Ishikawa (cell line): ENCODE measurements at regions not wholly inside any gene's neighbourhood (a gene's known extent, or its start where the extent isn't known, plus 50 kb on each side); places are given as distances from the start of the nearest gene placed in this dataset.

Source experiments
- CEBPB ChIP-seq: IDR thresholded peaks from 2 replicates; pipeline ENCODE4 v1.6.1; 2012
- CREB1 ChIP-seq: IDR thresholded peaks from 2 replicates; pipeline ENCODE4 v1.6.1; 2012; ENCODE audit warnings: low read depth
- EGR1 ChIP-seq: IDR thresholded peaks from 2 replicates; pipeline ENCODE4 v1.6.1; 2012
- EP300 ChIP-seq: IDR thresholded peaks from 2 replicates; pipeline ENCODE4 v1.6.1; 2012; ENCODE audit warnings: borderline replicate concordance
- FOXM1 ChIP-seq: IDR thresholded peaks from 2 replicates; pipeline ENCODE4 v1.6.1; 2012; ENCODE audit warnings: low read depth, borderline replicate concordance
- MAX ChIP-seq: IDR thresholded peaks from 2 replicates; pipeline ENCODE4 v1.6.1; 2012
- NFIC ChIP-seq: IDR thresholded peaks from 2 replicates; pipeline ENCODE4 v1.6.1; 2012
- RAD21 ChIP-seq: IDR thresholded peaks from 2 replicates; pipeline ENCODE4 v1.6.1; 2012; ENCODE audit warnings: low read depth
- TAF1 ChIP-seq: IDR thresholded peaks from 2 replicates; pipeline ENCODE4 v1.6.1; 2012; ENCODE audit warnings: low read depth, mild to moderate bottlenecking
- TCF12 ChIP-seq: IDR thresholded peaks from 2 replicates; pipeline ENCODE4 v1.6.1; 2012; ENCODE audit warnings: low read depth
- TEAD4 ChIP-seq: IDR thresholded peaks from 2 replicates; pipeline ENCODE4 v1.6.1; 2012
- USF1 ChIP-seq: IDR thresholded peaks from 2 replicates; pipeline ENCODE4 v1.6.1; 2012
- YY1 ChIP-seq: IDR thresholded peaks from 2 replicates; pipeline ENCODE4 v1.6.1; 2012; ENCODE audit warnings: low read depth
- ZBTB7A ChIP-seq: IDR thresholded peaks from 2 replicates; pipeline ENCODE4 v1.6.1; 2012; ENCODE audit warnings: low read depth
- TF ChIP-seq, protein P1 (sequence below): IDR thresholded peaks from 2 replicates; pipeline ENCODE4 v1.6.1; 2012; ENCODE audit warnings: low read depth, mild to moderate bottlenecking

DNA sequence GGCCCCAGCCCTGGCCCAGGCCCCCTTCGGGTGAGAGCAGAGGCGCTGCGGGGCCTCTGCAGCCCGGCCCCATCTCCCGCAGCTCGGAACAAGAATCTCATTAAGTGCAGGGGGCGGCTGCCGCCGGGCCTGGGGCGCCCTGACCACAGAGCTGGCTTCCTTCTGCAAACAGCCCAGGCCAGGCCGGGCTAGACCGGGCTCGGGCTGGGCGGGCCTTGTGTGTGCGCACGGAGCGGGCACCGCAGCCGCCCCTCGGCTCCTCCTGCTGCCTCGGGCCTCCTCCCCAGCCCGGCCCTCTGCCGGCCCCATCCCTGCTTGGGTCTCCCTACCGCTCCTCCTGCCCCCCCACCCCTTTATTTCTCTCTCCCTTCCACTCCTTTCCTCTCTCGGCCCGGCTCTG, 83.3 kb downstream of the EFNB1 start:
- TF ChIP-seq RAD21 (no peak), FOXM1 (no peak), CEBPB (no peak), ZBTB7A (no peak), TEAD4 (no peak)

DNA sequence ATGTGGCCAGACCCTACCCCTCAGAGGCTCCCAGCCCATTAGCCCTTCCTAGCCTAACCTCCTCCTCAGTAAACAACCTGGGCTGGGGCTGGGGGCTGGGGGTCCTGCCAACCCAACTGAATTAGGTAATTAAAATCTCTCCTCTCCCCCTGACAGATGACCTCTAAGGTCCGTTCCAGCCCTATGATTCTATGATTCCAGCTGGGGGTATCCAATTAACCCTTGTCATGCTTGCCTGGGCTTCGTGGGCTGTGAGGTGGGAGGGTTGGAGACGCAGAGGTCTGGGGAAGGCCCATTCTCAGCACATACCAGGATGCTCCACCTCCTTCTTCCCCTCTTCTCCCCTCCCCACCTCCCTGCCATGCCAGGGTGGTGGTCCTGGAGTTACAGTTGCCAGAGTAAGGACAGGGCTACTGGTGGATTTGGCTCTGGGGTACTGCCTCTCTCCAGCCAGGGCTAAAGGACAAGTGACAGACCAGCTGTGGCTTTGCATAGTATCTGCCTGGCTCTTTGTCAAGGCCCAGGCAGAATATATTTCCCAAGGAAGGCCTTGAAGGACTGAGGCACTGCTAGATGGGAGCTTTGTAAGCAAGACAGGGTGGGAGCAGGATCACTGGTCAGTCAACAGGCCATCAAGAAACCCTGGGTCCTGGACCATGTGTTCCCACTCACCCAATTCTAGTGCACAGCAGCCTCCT, 82.1 kb downstream of the EFNB1 start:
- TF ChIP-seq TAF1 = no peak
- TF ChIP-seq USF1 = no peak
- no peak for TF ChIP-seq CEBPB
- TF ChIP-seq EP300 = no peak
- TF ChIP-seq ZBTB7A = no peak
- TF ChIP-seq EGR1 = no peak
- TF ChIP-seq MAX = no peak
- no peak for TF ChIP-seq NFIC
- TF ChIP-seq, protein P1, sequence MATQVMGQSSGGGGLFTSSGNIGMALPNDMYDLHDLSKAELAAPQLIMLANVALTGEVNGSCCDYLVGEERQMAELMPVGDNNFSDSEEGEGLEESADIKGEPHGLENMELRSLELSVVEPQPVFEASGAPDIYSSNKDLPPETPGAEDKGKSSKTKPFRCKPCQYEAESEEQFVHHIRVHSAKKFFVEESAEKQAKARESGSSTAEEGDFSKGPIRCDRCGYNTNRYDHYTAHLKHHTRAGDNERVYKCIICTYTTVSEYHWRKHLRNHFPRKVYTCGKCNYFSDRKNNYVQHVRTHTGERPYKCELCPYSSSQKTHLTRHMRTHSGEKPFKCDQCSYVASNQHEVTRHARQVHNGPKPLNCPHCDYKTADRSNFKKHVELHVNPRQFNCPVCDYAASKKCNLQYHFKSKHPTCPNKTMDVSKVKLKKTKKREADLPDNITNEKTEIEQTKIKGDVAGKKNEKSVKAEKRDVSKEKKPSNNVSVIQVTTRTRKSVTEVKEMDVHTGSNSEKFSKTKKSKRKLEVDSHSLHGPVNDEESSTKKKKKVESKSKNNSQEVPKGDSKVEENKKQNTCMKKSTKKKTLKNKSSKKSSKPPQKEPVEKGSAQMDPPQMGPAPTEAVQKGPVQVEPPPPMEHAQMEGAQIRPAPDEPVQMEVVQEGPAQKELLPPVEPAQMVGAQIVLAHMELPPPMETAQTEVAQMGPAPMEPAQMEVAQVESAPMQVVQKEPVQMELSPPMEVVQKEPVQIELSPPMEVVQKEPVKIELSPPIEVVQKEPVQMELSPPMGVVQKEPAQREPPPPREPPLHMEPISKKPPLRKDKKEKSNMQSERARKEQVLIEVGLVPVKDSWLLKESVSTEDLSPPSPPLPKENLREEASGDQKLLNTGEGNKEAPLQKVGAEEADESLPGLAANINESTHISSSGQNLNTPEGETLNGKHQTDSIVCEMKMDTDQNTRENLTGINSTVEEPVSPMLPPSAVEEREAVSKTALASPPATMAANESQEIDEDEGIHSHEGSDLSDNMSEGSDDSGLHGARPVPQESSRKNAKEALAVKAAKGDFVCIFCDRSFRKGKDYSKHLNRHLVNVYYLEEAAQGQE = no peak
- TF ChIP-seq CREB1 = no peak
- TF ChIP-seq FOXM1 = no peak
- TF ChIP-seq RAD21 = no peak
- no peak for TF ChIP-seq YY1
- no peak for TF ChIP-seq TEAD4
- TF ChIP-seq TCF12 = no peak

- TF ChIP-seq CREB1 = no peak
- TF ChIP-seq ZBTB7A = no peak
- no peak for TF ChIP-seq EP300
- no peak for TF ChIP-seq TAF1
- TF ChIP-seq USF1 = no peak
- no peak for TF ChIP-seq FOXM1
- TF ChIP-seq MAX = no peak
- no peak for TF ChIP-seq NFIC
- no peak for TF ChIP-seq CEBPB
- TF ChIP-seq EGR1 = no peak
- TF ChIP-seq RAD21 = no peak
- TF ChIP-seq TEAD4 = no peak
- no peak for TF ChIP-seq YY1
- TF ChIP-seq, protein P1 = no peak
- no peak for TF ChIP-seq TCF12
These were observed 81.1 kb downstream of the EFNB1 start for GRCh38 chrX:68909945-68910344.

GRCh38 chrX:68908071-68908470, 79.2 kb downstream of the EFNB1 start:
- TF ChIP-seq CEBPB = no peak
- no peak for TF ChIP-seq NFIC
- no peak for TF ChIP-seq YY1
- no peak for TF ChIP-seq CREB1
- no peak for TF ChIP-seq TAF1
- no peak for TF ChIP-seq EP300
- no peak for TF ChIP-seq RAD21
- TF ChIP-seq ZBTB7A = no peak
- no peak for TF ChIP-seq USF1
- no peak for TF ChIP-seq TCF12
- no peak for TF ChIP-seq MAX
- no peak for TF ChIP-seq EGR1
- TF ChIP-seq, protein P1 = no peak
- no peak for TF ChIP-seq FOXM1
- no peak for TF ChIP-seq TEAD4
